HepG2 (cell line): ENCODE measurements at regions not wholly inside any gene's neighbourhood (a gene's known extent, or its start where the extent isn't known, plus 50 kb on each side); places are given as distances from the start of the nearest gene placed in this dataset.

Experiments used
- FOXJ3 ChIP-seq: sonication (generic); formaldehyde crosslinking; IDR thresholded peaks from 2 replicates; pipeline ENCODE4 v1.4.0; 2020; ENCODE audit warnings: missing genetic modification reagents, mild to moderate bottlenecking, borderline replicate concordance
- TF ChIP-seq, protein P1 (sequence below): sonication (generic); formaldehyde crosslinking; IDR thresholded peaks from 2 replicates; pipeline ENCODE4 v1.8.0; 2022; ENCODE audit warnings: mild to moderate bottlenecking, missing genetic modification reagents, borderline replicate concordance

DNA sequence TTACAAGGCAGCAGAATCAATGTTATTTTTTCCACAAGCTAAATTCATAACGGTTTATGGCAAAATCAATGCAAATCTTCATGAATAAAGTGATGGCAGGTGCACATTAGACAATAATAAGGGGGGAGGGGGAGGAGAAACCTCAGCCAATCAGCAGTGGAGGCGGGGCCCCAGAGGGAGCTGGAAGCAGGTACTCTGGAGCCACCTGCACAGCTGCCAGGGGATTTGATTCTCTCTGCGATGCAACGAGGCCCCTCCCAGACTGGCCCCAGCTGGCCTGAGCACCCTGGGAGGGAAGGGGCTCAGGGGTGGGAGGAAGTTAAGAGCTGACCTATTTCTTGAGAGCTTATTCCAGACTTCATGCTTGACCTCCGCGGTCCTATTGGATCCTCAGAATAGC is 127.8 kb upstream of the IGSF21 start:
- TF ChIP-seq FOXJ3 (CRISPR knock-in tag): no peak
- TF ChIP-seq, protein P1, sequence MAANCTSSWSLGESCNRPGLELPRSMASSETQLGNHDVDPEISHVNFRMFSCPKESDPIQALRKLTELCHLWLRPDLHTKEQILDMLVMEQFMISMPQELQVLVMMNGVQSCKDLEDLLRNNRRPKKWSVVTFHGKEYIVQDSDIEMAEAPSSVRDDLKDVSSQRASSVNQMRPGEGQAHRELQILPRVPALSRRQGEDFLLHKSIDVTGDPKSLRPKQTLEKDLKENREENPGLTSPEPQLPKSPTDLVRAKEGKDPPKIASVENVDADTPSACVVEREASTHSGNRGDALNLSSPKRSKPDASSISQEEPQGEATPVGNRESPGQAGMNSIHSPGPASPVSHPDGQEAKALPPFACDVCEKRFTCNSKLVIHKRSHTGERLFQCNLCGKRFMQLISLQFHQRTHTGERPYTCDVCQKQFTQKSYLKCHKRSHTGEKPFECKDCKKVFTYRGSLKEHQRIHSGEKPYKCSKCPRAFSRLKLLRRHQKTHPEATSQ (CRISPR knock-in tag): no peak
